Middle frontal gyrus (tissue), 1 donor: ENCODE measurements at regions not wholly inside any gene's neighbourhood (a gene's known extent, or its start where the extent isn't known, plus 50 kb on each side); places are given as distances from the start of the nearest gene placed in this dataset.

Source experiments
- DNase-seq: peaks from one replicate; pipeline ENCODE4 v3.0.0-alpha.2; 2015; ENCODE audit warnings: low spot score; ENCODE audit errors: extremely low spot score

DNA sequence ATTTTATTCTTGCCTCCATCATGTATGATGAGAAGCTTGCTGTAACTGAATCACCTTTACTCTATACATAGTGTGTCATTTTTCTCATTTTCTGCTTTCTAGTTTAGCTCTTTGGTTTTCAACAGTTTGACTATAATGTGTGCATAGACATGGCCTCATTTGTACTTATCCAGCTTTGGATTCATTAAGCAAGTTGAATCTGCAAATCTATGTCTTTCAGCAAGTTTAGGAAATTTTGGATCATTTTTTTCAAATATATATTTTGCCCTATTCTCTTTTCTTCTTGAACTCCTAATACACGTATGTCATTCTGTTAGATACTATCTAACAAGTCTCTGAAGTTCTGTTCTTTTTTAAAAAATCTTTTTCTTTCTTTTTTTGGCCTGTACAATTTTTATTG lies 57.8 kb downstream of the PRLHR start:
- no peak for DNase-seq

DNA sequence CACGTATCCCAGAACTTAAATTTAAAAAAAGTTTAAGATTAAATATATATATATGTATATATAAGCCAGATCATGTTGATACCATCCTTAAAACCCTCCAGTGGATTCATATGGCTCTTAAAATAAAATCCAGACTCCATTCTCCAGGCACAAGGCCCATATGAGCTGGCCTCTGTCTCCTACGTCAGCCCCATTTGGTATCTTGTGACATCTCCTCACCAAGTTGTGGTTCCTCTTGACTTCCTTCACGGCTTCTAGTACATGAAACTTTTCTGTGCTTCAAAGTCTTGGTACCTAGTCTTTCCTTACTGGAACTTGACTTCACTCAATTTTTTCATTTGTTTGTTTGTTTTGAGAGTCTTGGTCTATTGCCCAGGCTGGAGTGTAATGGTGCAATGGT lies 61.3 kb downstream of the PRLHR start:
- DNase-seq: no peak

GRCh38 chr10:118531105-118531852 lies 64.2 kb downstream of the PRLHR start:
- DNase-seq: no peak

DNA sequence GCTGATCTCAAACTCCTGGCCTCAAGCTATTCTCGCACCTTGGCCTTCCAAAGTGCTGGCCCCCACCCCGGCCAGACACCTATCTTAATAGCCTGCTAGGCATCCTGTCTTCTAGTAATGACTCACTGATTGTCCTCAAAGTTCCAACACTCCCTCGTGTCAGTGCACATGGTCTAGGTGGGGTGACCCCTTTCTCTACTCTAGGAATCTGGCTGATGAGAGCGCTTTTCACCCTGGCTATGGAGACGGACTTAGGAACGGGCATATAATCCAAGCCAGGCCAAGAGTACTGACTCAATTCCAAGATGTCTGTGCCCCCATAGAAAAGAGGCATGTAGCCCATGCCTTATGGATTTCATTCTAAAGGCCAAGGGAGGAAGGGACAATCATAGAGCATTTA lies 67.0 kb downstream of the PRLHR start:
- no peak for DNase-seq

GRCh38 chr10:118523775-118524174 lies 71.7 kb downstream of the PRLHR start:
- DNase-seq: no peak

DNA sequence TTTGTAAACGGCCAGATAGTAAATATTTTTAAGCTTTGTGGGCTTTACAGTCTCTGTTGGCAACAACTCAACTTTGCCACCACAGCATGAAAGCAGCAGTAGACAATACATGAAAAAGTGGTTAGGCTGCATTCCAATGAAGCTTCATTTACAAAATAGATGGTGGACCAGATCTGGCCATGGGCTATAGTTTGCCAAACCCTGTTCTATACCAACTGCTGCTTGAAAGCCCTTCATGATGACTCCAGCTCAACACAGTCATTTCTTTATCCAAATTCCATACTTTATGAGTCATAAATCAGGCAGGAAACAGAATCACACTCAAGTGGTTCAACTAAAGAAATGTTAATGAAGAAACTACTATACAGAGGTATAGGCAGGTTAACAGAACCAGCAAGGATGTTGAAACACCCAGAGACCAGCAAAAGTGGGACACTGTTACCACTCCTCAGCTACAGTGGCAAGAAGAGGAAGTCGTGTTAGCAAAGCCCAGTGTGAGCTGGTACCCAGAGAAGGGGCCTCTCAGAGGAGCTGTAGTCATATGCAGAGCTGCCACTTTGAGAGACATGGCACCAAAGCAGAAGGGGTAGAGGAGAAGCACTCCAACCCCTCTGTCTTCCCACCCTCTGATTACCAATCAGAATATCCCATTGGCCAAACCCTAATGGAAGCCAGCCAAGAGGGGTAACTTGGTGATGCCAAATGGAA lies 72.5 kb downstream of the PRLHR start:
- no peak for DNase-seq

- DNase-seq: no peak
These were observed 73.9 kb downstream of the PRLHR start for GRCh38 chr10:118521415-118522117.

GRCh38 chr10:118520116-118520742 lies 75.2 kb downstream of the PRLHR start:
- no peak for DNase-seq

- DNase-seq: no peak
These were observed 77.4 kb downstream of the PRLHR start for GRCh38 chr10:118518095-118518494.

GRCh38 chr10:118516716-118517115 lies 78.7 kb downstream of the PRLHR start:
- DNase-seq: no peak

GRCh38 chr10:118513174-118513573 lies 82.3 kb downstream of the PRLHR start:
- DNase-seq: no peak

DNA sequence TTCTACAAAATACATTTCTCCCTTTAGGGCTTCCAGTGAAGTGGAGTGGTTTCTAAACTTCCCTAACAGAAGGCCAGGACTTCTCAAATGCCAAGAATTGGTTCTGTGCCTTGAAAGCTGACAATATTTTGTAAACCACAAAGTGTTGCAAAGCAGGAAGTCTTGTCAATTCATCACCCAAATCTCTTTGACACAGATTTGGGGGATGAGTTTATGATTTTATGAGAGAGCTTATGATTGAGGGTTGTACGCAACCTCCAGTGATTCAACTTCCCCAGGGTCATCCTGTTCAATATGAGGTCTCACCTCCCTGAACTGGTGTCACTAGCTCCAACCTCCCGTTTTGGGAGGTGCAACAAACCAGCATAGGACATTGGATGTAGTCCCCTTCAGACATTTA lies 83.7 kb downstream of the PRLHR start:
- no peak for DNase-seq

- DNase-seq: no peak
These were observed 86.6 kb downstream of the PRLHR start for GRCh38 chr10:118508863-118509262.

- no peak for DNase-seq
These were observed 87.1 kb downstream of the PRLHR start for GRCh38 chr10:118508355-118508754.

GRCh38 chr10:118506671-118507590 lies 88.5 kb downstream of the PRLHR start:
- no peak for DNase-seq

- no peak for DNase-seq
These were observed 90.1 kb downstream of the PRLHR start for GRCh38 chr10:118505363-118505762.

DNA sequence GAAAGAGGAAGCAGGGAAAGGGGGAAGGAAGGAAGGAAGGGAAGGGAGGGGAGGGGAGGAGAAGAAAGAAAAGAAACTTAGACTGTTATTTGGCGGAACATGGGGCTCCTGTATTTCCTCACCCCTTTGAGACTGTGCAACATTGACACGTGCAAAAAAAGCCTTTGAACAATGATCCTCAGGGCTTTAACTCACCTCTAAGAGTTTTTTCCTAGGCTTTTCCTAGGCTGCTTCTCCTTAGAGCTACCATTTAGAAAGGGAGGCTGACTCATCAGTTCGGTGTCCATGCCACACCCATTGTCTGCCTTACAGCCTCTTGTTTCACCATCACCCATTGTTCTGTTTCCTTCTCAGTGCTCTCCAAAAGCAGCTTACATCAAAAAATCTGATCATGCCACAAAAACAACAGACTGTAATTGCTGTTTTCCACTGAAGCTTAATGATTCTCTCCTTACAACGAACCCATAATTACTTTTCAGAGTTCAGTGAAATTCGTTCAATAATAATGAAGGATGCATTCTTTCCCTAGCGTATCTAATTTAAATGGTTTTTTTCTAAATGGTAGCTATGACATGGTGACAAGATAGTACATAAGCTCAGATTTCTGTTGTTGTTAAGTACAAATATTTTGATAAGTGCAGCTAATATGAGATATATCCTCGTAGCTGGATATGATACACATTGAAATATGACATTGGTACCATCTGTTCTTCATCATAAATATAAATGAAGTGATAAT lies 90.8 kb downstream of the PRLHR start:
- no peak for DNase-seq

DNA sequence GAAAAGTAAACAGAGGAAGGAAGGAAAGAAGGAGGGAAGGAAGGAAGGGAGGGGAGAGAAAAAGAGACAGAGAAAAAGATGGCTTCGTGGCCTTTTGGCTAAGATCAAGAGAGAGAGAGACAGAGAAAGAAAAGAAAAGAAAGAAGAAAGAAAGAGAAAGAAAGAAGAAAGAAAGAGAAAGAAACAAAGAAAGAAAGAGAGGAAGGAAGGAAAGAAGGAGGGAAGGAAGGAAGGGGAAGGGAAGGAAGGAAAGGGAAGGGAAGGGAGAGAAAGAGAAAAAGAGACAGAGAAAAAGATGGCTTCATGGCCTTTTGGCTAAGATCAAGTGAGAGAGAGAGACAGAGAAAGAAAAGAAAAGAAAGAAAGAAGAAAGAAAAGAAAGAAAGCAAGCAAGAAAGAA lies 91.4 kb downstream of the PRLHR start:
- DNase-seq: no peak

DNA sequence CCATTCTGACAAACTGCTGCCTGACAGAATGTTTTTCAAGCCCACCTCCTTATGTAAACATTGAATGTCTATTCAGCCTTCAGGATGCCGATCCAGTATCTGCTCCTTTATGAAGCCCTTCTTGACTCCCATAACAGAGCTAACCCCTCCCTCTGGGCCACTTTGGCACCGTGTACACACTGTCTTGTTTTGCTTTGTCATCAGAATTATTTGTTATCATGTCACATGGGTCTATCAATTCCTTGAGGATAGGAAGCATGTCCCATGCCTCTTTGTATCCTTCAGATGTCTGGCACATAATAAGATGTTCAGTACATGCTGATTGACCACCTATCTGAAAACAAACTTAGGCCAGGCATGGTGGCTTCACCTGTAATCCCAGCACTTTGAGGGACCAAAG lies 92.3 kb downstream of the PRLHR start:
- no peak for DNase-seq
